ENCODE measurements at regions not wholly inside any gene's neighbourhood (a gene's known extent, or its start where the extent isn't known, plus 50 kb on each side); places are given as distances from the start of the nearest gene placed in this dataset.

GRCh38 chr5:124869426-124870033, 123.1 kb upstream of the ZNF608 start:
- no peak for TF ChIP-seq TCF7L2 (IDR thresholded peaks at IDR 0.05; ENCODE audit: low read depth, low read length)
- TF ChIP-seq CTCF (IDR thresholded peaks at IDR 0.05): no peak
- no peak for TF ChIP-seq POLR2AphosphoS5 (IDR thresholded peaks at IDR 0.05; ENCODE audit: low read depth, low read length)
- TF ChIP-seq SIN3A (IDR thresholded peaks at IDR 0.05; ENCODE audit: borderline replicate concordance, insufficient read depth, low read depth, low read length): no peak
